Esophagus squamous epithelium (tissue), 5 donors: ENCODE measurements at regions not wholly inside any gene's neighbourhood (a gene's known extent, or its start where the extent isn't known, plus 50 kb on each side); places are given as distances from the start of the nearest gene placed in this dataset.

Source experiments
- DNase-seq: peaks from one replicate; lab custom pipeline; 2025; lab: John Stamatoyannopoulos, UW
- H3K27ac ChIP-seq, 4 donors: fragments of 200-600 bp; sonication (generic); one replicate each; pipeline ENCODE4 v1.5.1; 2016 to 2019; ENCODE audit warnings: mild to moderate bottlenecking in 1 of 4
- H3K27me3 ChIP-seq, 4 donors: fragments of 200-600 bp; sonication (generic); 1 replicate in 3 of 4; 2 replicates in 1 of 4; pipeline versions ENCODE4 v1.5.1 to v1.6.0; 2017 to 2021; ENCODE audit warnings: antibody characterized with exemption in 1 of 4
- H3K36me3 ChIP-seq, 3 donors: fragments of 200-600 bp; sonication (generic); one replicate each; pipeline ENCODE4 v1.5.1; 2016 to 2019
- H3K4me1 ChIP-seq, 3 donors: fragments of 200-600 bp; sonication (generic); one replicate each; pipeline ENCODE4 v1.5.1; 2017 to 2019
- H3K4me3 ChIP-seq, 4 donors: fragments of 200-600 bp; sonication (generic); 1 replicate in 3 of 4; 2 replicates in 1 of 4; pipeline ENCODE4 v1.5.1; 2016 to 2019; ENCODE audit warnings: mild to moderate bottlenecking in 2 of 4, moderate library complexity in 1 of 4
- H3K9me3 ChIP-seq, 3 donors: fragments of 200-600 bp; sonication (generic); one replicate each; pipeline ENCODE4 v1.5.1; 2016 to 2019
- CTCF ChIP-seq, 6 experiments: fragments of 450-650 bp in 4 of 6; fragments of 200-600 bp in 2 of 6; sonication (generic) in 2 of 6; IDR thresholded peaks; one replicate each; pipeline ENCODE4 v1.5.1; 2016 to 2019; ENCODE audit warnings: antibody characterized with exemption in 6 of 6, mild to moderate bottlenecking in 4 of 6, moderate library complexity in 4 of 6
- POLR2A ChIP-seq, 4 donors: fragments of 450-650 bp; IDR thresholded peaks; one replicate each; pipeline ENCODE4 v1.6.1; 2017; ENCODE audit warnings: antibody characterized with exemption in 4 of 4, mild to moderate bottlenecking in 4 of 4, moderate library complexity in 3 of 4
- WGBS, 2 donors: methylation state at CpG; one replicate each; pipeline ENCODE4 v1.1.5; 2018; 5-methylcytosine and 5-hydroxymethylcytosine counted together
- intact Hi-C: fragments of 100-400 bp; cut with DNase I; formaldehyde crosslinking; loops from one replicate; pipeline ENCODE4 v1.15.0; 2022
- donor health status: DM: yes; HTN: yes; CAD: no.

DNA sequence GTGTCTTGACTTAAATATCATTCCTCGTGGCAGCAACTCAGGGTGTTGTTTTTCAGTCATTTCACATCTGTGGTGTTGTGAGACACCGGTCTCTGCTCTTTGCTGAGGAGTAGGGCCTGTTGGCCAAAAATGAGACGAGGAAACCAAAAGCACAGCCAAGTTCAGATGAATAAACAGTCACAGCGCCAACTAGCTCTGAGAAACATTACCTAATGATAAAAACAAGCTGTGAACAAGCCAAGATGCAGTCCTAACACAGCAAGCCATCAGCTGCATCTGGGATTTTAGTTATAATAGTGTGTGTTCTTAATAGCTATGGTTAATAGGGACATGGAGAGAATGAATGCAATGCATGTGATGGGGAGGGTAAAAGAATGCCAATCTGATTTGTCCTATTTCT is 843.4 kb upstream of the DPPA4 start:
- Histone ChIP-seq H3K4me1 (no peaks in the 10 kb centered on the region), H3K9me3 (no peaks in the 10 kb centered on the region), H3K27me3 (no peaks in the 10 kb centered on the region), H3K27ac (no peak overlapping the region), H3K4me3 (no peak overlapping the region), H3K36me3 (no peaks in the 10 kb centered on the region)
- 24 to 36% methylated on average over 3 to 4 of the region's 4 CpGs for WGBS, 2 donors
- DNase-seq: no peak
- intact Hi-C loops: no loop called here
- TF ChIP-seq CTCF (IDR thresholded peaks at IDR 0.05): no peak
- no peak for TF ChIP-seq POLR2A (IDR thresholded peaks at IDR 0.05)

DNA sequence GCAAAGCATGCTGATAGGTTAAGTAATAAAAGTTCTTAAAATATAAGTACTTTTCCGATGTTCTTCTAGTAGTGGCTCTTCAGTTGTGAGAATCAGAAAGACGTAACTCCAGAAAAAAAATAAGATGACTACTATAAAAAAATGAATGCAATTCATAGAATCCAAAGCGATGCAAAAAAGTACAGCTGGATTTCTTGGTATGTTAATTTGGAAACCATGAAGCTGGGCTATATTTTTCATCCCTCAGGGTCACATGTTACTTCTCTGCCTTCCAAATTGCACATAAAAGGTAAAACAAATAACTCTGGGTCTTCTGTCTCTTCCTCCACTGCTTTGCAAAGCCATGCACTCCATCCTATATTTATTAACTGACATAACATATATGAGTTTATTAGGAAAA is 843.9 kb upstream of the DPPA4 start:
- no peak for TF ChIP-seq POLR2A (IDR thresholded peaks at IDR 0.05)
- no peak for TF ChIP-seq CTCF (IDR thresholded peaks at IDR 0.05)
- Histone ChIP-seq H3K4me3 (no peak overlapping the region), H3K27me3 (no peaks in the 10 kb centered on the region), H3K36me3 (no peaks in the 10 kb centered on the region), H3K4me1 (no peaks in the 10 kb centered on the region), H3K27ac (no peak overlapping the region), H3K9me3 (no peaks in the 10 kb centered on the region)
- intact Hi-C loops: no loop called here
- DNase-seq: no peak
- 63 to 76% methylated on average over 3 of the region's 3 CpGs for WGBS, 2 donors

GRCh38 chr3:110184536-110184935 is 847.2 kb upstream of the DPPA4 start:
- Histone ChIP-seq H3K9me3 (no peaks in the 10 kb centered on the region), H3K27me3 (no peaks in the 10 kb centered on the region), H3K4me1 (no peaks in the 10 kb centered on the region), H3K4me3 (no peak overlapping the region), H3K36me3 (no peaks in the 10 kb centered on the region), H3K27ac (no peak overlapping the region)
- 13 to 25% methylated on average over 1 of the region's 1 CpG for WGBS, 2 donors
- DNase-seq: no peak
- intact Hi-C loops: no loop called here
- no peak for TF ChIP-seq CTCF (IDR thresholded peaks at IDR 0.05)
- no peak for TF ChIP-seq POLR2A (IDR thresholded peaks at IDR 0.05)

DNA sequence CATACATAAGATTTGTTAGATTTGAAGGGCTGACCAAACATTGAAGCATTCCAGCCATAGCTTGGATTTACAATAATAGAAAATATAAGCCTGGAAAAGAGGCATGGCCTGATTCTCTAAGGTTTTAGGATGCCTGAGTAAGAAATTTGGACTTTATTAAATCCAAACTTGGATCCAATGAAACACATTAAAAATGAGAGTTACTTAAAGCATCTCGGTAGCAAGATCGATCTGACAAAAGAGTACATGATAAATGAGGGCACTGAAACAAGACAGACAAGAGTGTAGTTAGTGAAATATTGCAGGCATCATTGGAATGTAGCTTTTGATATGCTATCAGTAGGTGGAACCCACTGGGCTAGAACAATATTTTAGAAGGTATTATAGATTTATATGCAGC is 855.7 kb upstream of the DPPA4 start:
- H3K4me1 ChIP-seq: no peaks in the 10 kb centered on the region
- no peak overlapping the region for H3K27ac ChIP-seq
- H3K27me3 ChIP-seq: no peaks in the 10 kb centered on the region
- no peaks in the 10 kb centered on the region for H3K9me3 ChIP-seq
- H3K36me3 ChIP-seq: no peaks in the 10 kb centered on the region
- intact Hi-C loops: no loop called here
- no peak for DNase-seq
- 62 to 69% methylated on average over 2 of the region's 2 CpGs for WGBS, 2 donors
- TF ChIP-seq POLR2A (IDR thresholded peaks at IDR 0.05): no peak
- no peak for TF ChIP-seq CTCF (IDR thresholded peaks at IDR 0.05)
- H3K4me3 ChIP-seq: no peak overlapping the region

GRCh38 chr3:110198717-110199587 is 861.6 kb upstream of the DPPA4 start:
- intact Hi-C loops: no loop called here
- Histone ChIP-seq H3K27me3 (no peaks in the 10 kb centered on the region), H3K27ac (no peak overlapping the region), H3K36me3 (no peaks in the 10 kb centered on the region), H3K4me1 (no peaks in the 10 kb centered on the region), H3K9me3 (peaks cover 0 to 6% (median 0%) of the 10 kb centered on the region in 3 donors), H3K4me3 (no peak overlapping the region)
- DNase-seq: no peak
- TF ChIP-seq POLR2A (IDR thresholded peaks at IDR 0.05) (no peak), CTCF (IDR thresholded peaks at IDR 0.05) (no peak)
- 74 to 75% methylated on average over 8 to 11 of the region's 12 CpGs for WGBS, 2 donors
